NCI-H748 treated with DMSO at 0.1 percent for 48 hours (cell line): ENCODE measurements at regions not wholly inside any gene's neighbourhood (a gene's known extent, or its start where the extent isn't known, plus 50 kb on each side); places are given as distances from the start of the nearest gene placed in this dataset.

ENCODE experiments used
- DNase-seq: peaks from one replicate; lab custom pipeline; 2025; lab: John Stamatoyannopoulos, UW

DNA sequence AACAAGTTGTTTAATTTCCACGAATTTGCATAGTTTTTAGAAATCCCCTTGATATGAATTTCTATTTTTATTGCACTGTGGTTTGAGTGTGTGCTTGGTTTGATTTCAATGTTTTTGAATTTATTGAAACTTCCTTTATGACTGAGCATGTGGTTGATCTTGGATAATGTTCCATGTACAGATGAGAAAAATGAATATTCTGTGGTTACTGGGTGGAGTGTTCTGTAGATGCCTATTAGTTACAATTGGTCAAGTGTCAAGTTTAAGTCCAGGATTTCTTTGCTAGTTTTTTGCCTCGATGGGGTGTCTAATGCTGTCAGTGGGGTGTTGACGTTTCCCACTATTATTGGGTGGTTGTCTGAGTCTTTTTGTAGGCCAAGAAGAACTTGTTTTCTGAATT, 319.5 kb upstream of the ACTBL2 start:
- no peak for DNase-seq

DNA sequence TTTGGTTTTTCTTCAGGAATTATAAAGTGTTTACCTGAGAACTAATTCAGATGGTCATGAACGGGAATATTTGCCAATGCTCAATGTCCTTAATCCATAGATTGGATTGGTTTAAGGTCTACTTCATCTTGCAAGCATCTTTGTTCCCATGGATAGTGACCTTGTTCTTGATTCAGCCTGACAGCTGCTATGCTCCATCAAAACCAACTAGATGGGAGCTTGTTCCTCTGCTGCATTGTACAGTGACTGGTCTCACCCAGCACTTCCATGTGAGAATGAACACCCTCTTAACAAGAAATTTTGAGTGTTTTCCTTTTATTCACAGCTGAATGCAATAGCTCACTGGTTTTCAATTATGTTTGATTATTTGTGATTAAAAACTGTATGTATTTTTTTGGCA, 312.6 kb upstream of the ACTBL2 start:
- DNase-seq, result no peak

DNA sequence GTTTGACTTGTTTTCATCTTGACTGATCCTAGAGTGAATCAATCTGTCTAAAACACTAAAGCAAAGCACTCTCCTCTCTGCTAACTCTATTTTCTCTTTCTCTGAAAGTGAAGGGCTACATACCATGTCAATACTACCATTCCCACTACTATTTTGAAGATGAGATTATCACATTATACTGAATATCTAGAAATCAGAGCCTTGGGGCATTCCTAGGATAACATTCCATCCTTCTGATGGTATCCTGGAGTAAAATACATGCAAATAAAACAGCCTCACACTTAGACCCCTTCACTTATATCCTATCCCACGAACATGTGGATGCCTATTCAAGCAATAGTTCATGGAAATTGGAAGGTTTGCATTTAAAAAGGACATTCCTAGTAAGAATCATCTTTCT, 309.3 kb upstream of the ACTBL2 start:
- DNase-seq, result no peak

DNA sequence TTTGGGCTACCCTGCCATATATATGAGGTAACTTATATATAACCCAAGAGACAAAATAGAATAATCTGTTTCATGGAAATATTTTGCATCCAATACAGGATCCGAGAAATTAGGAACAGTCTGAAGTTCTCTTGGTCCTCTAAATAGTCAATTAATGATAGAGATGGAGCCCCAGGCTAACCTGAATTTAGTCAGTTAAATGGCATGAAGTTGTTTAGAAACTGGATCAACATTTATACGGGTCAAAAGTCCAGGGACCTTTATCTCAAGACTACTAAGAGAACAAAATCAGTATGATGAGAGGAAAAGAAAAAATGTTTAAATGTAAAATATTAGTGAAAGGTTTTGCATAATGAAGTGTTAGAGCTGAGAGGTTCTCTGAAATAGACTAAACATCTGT, 303.3 kb upstream of the ACTBL2 start:
- DNase-seq, result no peak

DNA sequence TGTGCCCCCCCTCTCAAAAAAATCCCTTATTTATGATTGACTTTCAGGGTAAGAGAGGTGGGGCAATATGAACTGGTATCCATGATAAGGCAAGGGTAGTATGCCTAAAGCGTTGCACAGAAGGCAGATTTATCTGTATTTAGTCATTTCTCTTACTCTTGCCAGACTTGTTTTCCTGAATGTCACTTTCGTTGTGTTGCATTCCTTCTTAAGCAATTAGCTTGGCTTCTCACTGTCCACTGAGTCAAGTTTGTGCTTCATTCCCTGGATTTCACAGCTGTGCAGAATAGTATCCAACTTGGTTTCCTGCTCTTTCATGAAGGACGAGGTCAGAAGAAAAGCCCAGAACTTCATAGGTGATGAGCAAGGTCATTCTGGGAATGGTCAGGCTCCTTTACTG, 301.5 kb upstream of the ACTBL2 start:
- DNase-seq, result no peak

DNA sequence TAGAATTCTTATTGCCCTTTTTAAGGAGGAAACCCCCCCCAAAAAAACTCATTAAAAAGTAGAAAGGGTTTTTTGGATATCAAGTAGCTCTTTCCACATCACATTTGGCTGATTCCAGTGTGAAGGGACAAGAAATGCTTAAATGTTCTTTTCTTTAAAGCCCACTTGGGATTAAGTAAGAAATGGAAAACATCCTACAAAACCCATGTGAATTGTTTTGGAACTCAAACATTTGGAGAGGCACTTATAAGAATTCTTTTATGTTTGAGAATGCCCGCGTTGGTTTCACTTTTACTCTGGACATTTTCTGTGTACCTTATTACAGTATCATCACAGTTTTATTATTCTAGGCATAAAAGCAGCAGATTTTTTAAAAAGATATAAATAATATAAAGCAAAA, 301.1 kb upstream of the ACTBL2 start:
- DNase-seq, result no peak

DNA sequence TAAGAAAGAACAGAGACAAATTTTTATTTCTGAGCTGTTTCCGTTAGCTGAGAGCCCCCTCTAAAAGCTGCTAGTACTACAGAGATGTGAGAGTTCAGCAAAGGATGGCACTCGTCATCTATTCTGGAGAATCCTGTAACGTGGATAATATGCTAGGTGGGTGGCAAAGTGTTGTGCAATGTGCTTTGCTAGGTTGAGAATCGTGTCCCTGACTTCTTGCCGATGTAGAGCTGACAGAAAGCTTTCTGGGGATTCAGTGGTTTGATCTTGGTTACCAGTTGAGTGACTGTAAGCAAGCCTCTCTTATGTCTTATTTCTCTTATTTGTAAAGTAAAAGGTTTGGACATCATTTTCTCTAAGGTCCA, 298.3 kb upstream of the ACTBL2 start:
- DNase-seq, result no peak

DNA sequence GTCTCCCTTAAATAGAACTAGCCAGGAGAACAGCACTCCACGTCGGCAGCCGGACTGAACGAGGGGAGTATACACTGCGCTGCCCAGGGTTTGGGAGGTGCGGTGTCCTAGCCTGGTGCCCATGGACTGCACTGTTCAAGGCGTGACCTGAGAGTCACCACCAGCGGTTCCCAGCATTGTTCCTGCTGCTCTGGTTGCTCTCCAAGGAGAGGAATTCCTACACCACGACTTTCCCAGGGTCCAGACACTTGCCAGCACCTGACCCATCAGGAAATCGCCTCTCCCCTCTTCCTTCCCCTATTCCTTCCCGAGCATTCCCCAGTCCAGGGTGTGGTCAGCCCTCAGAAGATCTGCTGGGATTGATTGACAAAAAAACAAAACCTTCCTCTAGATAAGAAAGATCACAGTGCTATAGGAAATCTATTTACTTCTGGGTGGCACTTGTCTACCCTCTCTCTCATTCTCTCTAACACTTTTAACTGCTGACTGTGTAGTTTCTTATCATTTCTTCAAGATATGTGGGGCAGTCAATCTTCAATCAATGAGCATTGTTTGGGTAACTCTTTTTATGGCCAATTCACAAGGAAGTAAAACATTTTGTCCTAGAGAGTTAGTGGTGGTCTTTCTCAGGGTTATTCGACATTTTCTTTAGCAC, 297.8 kb upstream of the ACTBL2 start:
- no peak for DNase-seq

DNA sequence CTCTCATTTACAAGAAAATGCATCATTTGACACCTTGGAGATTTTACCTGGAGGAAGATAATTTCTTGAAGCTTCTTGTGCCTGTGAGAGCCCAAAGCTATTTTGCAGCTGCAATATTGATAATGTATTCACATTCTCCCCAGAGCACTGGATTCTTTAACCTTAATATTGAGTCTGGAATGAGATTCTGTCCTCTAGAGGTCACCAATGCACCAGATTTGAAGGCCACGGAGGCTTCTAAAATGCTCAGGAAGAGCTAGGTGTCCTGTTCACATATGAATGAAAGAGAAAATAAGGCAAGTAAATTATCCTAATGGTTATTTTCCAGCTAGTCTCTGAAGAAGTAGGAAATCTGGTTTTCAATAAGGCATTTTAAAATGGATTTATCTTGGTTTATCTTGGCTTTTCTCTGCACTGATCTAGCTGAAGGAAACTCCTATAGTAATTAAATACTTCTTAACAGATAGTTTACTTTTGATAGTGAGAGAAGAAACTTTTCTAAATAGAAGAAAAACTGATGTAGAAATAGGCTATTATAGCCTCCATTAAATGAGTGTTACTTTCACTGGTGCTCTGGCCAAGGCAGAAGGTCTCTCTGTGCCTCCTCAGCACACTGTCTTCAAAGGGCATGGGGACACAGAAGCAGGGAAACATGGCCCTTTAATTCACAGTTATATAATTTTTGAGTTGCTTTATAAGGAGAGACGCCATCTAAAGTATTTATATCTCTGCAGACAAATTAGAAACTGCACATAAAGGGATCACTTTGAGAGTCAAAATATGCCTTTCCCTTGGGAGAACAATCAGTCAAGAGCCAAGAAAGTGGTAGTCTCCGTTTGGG, 297.0 kb upstream of the ACTBL2 start:
- peak; percentile 66 for DNase-seq

DNA sequence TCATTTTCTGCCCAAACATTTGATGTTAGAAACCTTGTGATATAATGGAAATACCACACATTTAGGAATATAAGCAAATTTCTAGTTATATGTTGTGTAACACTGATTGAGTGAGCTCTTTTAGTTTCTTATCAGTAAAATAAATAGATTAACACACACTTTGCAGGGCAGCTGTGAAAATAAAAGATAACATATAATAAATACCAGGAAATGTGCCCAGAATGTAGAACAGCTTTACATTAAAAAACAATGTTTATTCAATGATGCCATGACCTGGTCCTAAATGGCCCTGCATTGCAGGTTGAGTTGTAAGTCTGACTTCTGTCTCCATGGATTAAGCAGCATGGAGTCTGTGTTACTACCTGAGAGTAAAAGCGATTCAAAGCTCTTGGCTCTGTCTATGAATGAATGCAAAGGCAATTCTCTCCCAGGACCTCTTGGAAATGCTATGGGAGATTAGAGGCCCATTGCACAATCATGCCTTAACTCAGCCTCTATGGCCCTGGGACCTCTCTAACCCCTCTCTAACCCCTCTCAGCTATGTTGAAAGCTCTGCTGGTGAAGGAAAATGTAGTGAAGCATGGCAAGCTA, 296.0 kb upstream of the ACTBL2 start:
- DNase-seq, result no peak

DNA sequence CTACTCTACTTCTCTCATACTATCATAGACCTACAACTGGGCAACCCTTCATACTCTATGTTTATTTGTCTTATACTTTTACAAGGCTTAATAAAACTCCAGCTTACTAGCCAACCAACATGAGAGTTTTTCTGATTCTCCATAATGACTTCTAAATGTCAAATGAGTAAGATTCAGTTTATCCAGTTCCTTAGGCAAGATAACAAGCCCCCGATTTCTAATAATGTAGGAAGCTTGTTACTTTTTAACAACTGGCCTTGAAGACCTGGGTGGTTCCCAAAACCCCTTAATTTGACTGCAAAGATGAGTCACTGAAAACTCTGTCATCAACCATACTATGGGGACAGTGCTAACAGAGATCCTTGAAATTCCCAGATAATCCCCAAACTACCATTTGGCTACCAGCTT, 294.6 kb upstream of the ACTBL2 start:
- no peak for DNase-seq

DNA sequence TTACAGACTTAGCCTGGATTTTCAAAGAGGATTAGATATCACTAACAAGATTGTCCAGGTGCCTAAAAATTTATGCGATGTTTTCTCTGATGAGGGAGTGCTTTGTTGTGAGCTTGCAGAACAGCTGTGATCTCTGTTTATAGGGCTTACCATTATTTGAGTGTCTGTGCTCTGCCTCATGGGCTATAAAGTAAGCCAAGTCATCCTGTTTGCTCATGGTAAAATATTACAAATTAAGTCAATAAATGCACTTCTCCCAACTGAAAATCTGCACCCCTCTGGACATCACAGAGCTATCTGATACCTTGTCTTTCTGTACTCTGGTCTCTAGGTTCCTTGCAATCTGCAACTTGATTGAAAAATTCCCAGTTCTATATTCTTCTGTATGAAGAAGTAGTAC, 293.4 kb upstream of the ACTBL2 start:
- no peak for DNase-seq

DNA sequence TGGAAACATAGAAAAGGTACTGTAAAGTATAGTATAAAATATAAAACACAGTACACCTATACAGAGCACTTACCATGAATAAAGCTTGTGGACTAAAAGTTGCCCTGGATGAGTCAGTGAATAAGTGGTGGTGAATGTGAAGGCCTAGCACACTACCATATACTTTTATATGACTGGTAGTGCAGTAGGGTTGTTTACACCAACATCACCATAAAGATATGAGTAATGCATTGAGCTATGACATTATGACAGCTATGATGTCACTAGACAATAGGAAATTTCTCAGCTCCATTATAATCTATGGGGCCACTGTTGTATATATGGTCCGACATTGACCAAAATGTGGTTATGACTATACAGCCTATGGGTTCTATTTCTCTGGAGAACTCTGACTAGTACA, 291.8 kb upstream of the ACTBL2 start:
- DNase-seq, result no peak

DNA sequence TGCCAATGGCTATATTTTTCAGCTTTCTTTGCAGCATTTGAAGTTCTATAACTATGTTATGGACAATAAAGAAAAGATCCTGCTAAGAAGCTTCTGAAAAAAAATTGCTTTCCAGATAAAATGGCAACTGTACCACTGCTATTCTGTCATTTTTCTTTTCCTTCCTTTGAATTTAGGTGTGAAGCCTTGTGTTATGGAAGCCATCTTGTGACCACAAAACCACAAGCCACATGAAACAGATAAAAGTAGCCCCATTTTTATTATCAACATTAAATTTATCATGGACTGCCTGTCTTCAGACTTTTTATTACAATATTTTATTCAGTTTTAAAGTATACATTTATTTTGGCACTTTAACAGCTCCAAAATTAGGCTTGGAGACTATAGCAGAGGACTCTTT, 289.9 kb upstream of the ACTBL2 start:
- DNase-seq, result no peak

DNA sequence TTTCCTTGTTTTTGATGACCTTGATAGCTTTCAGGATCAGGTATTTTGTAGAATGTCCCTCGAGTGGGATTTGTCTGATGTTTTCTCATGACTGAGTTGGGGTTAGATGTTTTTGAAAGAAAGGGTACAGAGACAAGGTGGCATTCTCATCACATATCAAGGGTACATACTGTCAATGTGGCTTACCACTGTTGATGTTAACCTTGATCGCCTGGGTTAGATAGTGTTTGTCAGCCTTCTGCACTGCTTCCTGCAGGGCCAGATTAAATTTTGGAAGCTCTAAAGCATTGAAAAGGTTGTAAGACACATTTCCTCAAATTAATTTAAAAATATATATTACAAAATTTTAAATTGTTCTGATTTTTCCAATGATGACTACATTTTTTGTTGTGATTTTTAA, 287.4 kb upstream of the ACTBL2 start:
- DNase-seq, result no peak

DNA sequence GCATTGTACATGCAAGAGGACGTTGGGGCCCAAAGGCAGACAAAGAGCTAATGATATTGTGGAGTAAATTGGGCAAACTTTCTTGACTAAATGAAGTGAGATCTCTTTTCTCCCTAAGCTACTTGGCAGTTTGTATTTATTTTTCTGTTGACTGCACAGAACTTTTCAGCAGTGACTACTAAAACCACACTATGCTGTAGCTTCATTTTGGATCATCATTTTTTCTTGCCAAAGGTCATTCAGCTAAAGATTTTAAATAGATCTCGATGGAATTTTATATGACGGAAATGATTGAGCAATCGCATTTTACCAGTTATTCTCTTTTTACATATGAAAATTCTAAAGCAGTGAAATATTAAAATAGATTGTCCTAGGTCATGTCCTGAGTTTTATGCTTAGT, 286.1 kb upstream of the ACTBL2 start:
- no peak for DNase-seq

DNA sequence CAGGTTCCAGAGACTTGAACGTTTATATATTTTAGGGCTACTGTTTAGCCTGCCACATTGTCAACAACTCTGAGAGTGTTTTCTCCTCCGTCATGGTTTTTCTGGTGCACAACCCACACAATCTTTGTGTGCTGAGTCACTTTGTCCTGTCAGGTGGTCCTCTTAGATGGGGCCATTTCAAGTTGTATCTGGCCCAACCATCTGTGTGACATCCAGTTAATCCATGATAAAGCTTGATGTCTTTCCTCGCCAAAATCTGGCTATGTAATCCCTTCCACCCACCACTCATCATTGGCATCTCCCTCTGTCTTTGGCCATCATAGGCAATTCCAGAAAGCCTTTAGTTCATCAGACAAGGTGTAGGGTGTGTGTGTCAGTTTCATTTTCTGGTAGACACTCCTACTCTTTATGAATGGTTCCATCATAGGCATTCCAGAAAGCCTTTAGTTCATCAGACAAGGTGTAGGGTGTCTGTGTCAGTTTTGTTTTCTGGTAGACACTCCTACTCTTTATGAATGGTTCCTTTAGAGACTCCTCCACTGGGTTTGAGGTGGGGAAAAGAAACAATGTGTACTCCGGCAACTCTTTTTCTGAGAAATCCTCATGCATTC, 282.0 kb upstream of the ACTBL2 start:
- DNase-seq, result no peak

DNA sequence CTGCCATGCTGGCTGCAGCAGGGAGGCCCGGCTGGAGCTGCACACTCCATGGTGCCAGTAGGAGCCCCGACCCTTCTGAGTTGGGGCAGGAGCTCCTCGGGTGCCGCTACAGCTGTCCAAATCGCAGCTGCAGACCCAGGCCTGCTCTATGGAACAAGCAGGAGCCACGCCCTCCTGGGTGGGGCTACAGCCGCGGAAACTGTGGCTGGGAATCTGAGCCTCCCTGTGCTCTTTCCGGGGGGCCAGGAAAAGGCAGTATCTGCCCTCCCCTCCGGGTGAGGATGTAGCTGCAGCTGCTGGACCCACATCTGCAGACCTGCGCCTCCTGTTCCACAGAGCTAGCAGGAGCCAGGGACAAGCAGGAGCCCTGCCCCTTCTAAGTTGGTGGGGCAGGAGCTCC, 278.9 kb upstream of the ACTBL2 start:
- DNase-seq, result no peak

DNA sequence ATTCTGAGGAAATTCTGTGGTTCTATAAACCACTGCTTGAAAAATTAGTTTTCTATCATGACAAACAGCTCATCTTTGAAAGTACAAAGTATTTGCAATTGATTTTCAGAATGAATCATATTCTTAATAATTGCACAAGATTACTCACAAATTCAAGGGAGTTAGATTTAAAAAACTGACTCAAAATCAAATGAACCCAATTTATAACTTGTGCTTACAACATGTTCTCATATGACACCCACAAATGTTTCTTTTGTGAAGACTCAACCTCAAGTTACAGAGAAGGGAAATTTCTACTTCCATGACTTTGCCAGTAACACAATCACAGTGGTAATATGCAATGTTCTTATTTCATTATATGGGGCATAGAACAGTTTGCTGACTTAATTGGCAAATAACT, 272.0 kb upstream of the ACTBL2 start:
- no peak for DNase-seq

DNA sequence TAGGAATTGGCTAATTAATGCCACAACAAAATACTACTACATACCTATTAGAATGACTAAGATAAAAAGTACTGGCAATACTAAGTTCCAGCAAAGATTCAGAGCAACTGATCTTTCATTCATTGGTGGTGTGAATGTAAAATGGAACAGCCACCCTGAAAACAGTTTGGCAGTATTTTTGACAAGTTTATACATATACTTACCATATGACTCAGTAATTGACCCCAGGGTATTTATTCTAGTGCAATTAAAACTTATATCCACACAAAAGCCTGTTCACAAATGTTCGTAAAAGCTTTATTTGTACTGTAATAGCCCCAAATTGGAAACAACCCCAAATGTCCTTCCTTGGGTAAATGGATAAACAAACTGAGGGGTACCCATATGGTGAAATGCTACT, 270.8 kb upstream of the ACTBL2 start:
- no peak for DNase-seq

DNA sequence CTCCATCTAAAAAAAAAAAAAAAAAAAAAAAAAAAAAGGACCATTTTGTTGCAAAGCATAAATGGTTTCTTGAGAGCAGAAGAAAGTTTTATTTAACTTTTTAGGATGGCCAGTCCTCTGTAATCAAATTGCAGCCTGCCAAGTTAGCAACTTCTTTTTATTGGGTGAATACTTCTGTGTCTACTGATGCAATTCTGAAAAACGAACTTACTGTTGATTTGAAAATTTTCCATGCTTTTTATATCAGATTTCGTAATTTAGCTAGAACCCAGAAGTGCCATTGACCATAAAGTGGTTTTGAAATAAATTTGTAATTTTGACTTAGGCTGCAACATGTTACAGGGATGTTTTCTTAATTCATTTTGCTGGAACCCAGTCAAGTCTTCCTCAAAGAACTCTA, 269.1 kb upstream of the ACTBL2 start:
- DNase-seq, result no peak

DNA sequence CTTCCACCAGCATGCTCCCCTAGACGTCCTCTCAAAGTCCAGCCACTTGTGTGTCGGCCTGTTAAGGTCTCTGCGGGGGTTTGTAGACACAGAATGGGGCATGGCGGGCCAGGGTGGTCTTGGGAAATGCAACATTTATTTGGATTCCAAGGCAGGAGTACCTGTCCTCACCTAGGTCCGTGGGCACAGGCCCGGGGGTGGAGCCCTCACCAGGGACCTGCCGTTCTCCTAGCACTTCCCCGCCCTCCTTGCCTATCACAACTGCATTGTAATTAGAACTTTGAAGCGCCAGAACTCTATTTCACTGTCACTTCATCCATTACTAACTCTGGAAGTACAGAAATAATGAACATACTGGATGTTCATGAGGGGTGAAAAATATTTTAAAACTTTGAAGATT, 268.3 kb upstream of the ACTBL2 start:
- DNase-seq, result no peak

DNA sequence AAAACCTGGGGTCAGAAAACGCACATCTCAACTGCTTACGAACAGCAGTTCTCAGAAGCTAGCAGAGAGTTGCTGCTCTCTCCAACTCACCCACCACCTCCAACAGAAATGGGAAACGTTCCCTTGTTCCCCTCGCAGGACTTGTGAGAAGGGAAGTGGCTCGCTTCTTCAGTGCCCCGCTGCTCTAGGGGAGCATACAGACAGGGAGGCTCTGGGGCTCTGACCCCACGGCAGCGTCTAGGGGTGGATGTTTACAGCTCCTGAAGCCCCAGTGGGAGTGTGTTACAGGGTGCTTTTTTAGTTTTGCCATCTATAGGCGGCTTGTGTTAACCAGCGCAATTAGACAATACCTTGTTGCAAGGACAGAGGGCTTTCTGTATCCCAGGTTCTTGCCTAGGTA, 267.7 kb upstream of the ACTBL2 start:
- no peak for DNase-seq
